CD4-positive, alpha-beta T cell treated with Interleukin-15 for 1 hour (primary cell): ENCODE measurements at regions not wholly inside any gene's neighbourhood (a gene's known extent, or its start where the extent isn't known, plus 50 kb on each side); places are given as distances from the start of the nearest gene placed in this dataset.

Source experiments
- DNase-seq: peaks from one replicate; pipeline ENCODE4 v3.0.0-alpha.2; 2020

GRCh38 chr16:79366635-79367034 lies 233.9 kb downstream of the MAF start:
- DNase-seq = no peak

- DNase-seq = no peak
Measured at GRCh38 chr16:79365702-79366101, 234.8 kb downstream of the MAF start.

GRCh38 chr16:79363484-79363883 lies 237.1 kb downstream of the MAF start:
- no peak for DNase-seq

- DNase-seq = no peak
Measured at GRCh38 chr16:79363035-79363434, 237.5 kb downstream of the MAF start.

GRCh38 chr16:79362300-79362970 lies 238.1 kb downstream of the MAF start:
- DNase-seq = no peak

- DNase-seq = no peak
Measured at GRCh38 chr16:79361132-79361751, 239.3 kb downstream of the MAF start.

GRCh38 chr16:79360267-79360666 lies 240.3 kb downstream of the MAF start:
- no peak for DNase-seq

- no peak for DNase-seq
Measured at GRCh38 chr16:79359082-79359481, 241.5 kb downstream of the MAF start.

- no peak for DNase-seq
Measured at GRCh38 chr16:79358188-79358587, 242.3 kb downstream of the MAF start.

GRCh38 chr16:79355600-79356358 lies 244.8 kb downstream of the MAF start:
- no peak for DNase-seq

GRCh38 chr16:79351927-79352326 lies 248.6 kb downstream of the MAF start:
- DNase-seq = no peak

- no peak for DNase-seq
Measured at GRCh38 chr16:79349803-79350202, 250.7 kb downstream of the MAF start.

GRCh38 chr16:79348521-79349306 lies 251.8 kb downstream of the MAF start:
- DNase-seq = no peak

- DNase-seq = no peak
Measured at GRCh38 chr16:79347277-79347676, 253.3 kb downstream of the MAF start.

- DNase-seq = no peak
Measured at GRCh38 chr16:79339863-79340262, 260.7 kb downstream of the MAF start.

- no peak for DNase-seq
Measured at GRCh38 chr16:79337906-79338305, 262.6 kb downstream of the MAF start.

- DNase-seq = no peak
Measured at GRCh38 chr16:79336437-79337229, 263.9 kb downstream of the MAF start.

- DNase-seq = no peak
Measured at GRCh38 chr16:79334127-79334526, 266.4 kb downstream of the MAF start.

- DNase-seq = no peak
Measured at GRCh38 chr16:79331066-79331465, 269.5 kb downstream of the MAF start.

GRCh38 chr16:79329967-79330366 lies 270.6 kb downstream of the MAF start:
- DNase-seq = no peak

- no peak for DNase-seq
Measured at GRCh38 chr16:79329166-79329521, 271.4 kb downstream of the MAF start.

GRCh38 chr16:79328402-79329165 lies 272.0 kb downstream of the MAF start:
- no peak for DNase-seq
